ENCODE measurements at regions not wholly inside any gene's neighbourhood (a gene's known extent, or its start where the extent isn't known, plus 50 kb on each side); places are given as distances from the start of the nearest gene placed in this dataset.

DNA sequence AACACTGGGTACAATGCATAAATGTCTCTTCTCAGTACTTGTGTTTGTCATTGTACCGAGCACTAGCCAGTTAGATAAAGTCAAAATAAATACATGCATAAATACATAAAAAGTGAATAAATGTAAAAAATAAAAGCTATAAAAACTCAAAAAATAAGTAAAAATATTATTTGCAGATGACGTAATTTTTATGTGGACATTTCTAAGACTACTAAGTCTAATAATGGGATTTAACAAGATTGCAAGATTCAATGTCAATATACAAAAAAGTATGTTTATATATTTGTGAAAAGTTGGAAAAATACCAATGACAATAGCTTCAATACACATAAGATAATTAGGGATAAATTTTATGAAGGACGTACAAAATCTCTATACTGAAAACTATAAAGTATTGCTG is 639.6 kb downstream of the CBLN4 start:
- H3K9me3 Mint-ChIP-seq: peaks cover 13% of the 10 kb centered on the region
- TF ChIP-seq, protein P1, sequence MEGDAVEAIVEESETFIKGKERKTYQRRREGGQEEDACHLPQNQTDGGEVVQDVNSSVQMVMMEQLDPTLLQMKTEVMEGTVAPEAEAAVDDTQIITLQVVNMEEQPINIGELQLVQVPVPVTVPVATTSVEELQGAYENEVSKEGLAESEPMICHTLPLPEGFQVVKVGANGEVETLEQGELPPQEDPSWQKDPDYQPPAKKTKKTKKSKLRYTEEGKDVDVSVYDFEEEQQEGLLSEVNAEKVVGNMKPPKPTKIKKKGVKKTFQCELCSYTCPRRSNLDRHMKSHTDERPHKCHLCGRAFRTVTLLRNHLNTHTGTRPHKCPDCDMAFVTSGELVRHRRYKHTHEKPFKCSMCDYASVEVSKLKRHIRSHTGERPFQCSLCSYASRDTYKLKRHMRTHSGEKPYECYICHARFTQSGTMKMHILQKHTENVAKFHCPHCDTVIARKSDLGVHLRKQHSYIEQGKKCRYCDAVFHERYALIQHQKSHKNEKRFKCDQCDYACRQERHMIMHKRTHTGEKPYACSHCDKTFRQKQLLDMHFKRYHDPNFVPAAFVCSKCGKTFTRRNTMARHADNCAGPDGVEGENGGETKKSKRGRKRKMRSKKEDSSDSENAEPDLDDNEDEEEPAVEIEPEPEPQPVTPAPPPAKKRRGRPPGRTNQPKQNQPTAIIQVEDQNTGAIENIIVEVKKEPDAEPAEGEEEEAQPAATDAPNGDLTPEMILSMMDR (IDR thresholded peaks at IDR 0.05): no peak
- ChIA-PET CTCF (no interaction called here), POLR2A (no interaction called here)
- no peaks in the 10 kb centered on the region for H3K27me3 Mint-ChIP-seq
- no peak for ATAC-seq (ENCODE audit: low read depth)
- H3K4me3 Mint-ChIP-seq: no peak overlapping the region
- H3K4me1 Mint-ChIP-seq: no peaks in the 10 kb centered on the region
- intact Hi-C loops (cut with micrococcal nuclease): no loop called here
- H3K36me3 Mint-ChIP-seq (ENCODE audit: low read depth): no peaks in the 10 kb centered on the region
- no peak for DNase-seq
- no peak overlapping the region for H3K27ac Mint-ChIP-seq

DNA sequence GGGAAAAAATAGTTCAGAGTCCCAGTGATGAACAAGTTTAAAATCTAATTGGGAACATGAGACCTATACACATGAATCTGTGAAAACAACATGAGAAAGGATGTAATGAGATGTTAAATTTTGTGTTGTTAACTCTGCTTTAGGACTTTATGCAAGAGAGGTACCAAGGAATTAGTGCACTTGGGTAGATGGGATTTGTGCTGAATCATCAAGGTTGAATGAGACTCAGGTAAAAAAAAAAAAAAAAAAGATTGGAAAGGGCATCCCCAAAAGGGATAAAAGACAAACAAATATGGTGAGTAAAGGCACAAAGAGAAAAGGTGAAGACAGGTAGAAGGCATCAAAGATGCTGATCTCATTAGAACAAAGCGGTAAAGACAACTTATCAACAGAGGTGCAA is 644.4 kb downstream of the CBLN4 start:
- TF ChIP-seq, protein P1 (IDR thresholded peaks at IDR 0.05): no peak
- CTCF ChIA-PET: no interaction called here
- Mint-ChIP-seq H3K9me3 (peaks cover 14% of the 10 kb centered on the region), H3K27me3 (no peaks in the 10 kb centered on the region), H3K36me3 (ENCODE audit: low read depth) (no peaks in the 10 kb centered on the region), H3K4me3 (no peak overlapping the region), H3K27ac (no peak overlapping the region), H3K4me1 (no peaks in the 10 kb centered on the region)
- ATAC-seq (ENCODE audit: low read depth) (no peak), DNase-seq (no peak)
- intact Hi-C loops (cut with micrococcal nuclease): no loop called here
- POLR2A ChIA-PET: no interaction called here

DNA sequence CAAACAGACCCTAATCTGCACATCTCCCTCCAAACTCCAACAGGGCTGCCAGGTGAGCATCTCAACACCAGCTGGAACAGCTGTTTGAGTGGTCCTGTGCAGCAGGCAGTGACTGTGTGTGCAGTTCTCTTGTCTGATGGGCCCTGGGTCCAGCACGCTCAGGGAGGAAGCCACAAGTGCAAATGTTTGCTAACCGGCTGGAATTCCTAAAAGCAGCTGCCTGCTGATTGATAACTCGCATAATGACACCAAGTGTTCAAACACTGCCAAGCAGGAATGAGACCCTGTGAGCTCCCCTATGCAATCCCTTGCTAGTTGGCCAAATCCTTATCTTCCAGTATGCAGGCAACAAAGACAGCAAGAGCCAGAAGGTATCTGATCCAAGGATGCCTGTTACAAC is 650.6 kb downstream of the CBLN4 start:
- ChIA-PET POLR2A (no interaction called here), CTCF (no interaction called here)
- Mint-ChIP-seq H3K27me3 (no peaks in the 10 kb centered on the region), H3K4me1 (no peaks in the 10 kb centered on the region), H3K36me3 (ENCODE audit: low read depth) (no peaks in the 10 kb centered on the region), H3K27ac (no peak overlapping the region), H3K9me3 (peaks cover 6% of the 10 kb centered on the region), H3K4me3 (no peak overlapping the region)
- ATAC-seq (ENCODE audit: low read depth) (no peak), DNase-seq (no peak)
- intact Hi-C loops (cut with micrococcal nuclease): no loop called here
- TF ChIP-seq, protein P1 (IDR thresholded peaks at IDR 0.05): no peak

DNA sequence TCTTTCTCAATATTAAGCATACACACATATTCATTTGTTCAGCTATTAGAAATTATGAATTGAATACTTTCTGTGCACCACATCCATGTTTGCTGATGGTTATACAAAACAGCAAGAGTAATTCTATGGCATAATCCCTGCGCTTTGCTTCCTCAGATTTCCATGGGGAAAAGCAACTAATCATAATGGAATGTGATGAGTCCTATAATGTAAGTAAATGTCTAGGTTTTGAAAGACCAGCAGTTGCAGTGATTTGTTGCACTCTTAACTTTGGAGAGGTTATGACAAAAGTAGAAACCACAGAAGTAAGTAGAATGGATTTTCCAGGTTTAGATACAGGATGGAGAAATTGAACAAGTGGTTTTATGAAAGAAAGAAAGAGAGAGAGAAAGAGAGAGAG is 652.1 kb downstream of the CBLN4 start:
- ATAC-seq (ENCODE audit: low read depth): no peak
- CTCF ChIA-PET: no interaction called here
- intact Hi-C loops (cut with micrococcal nuclease): no loop called here
- TF ChIP-seq, protein P1 (IDR thresholded peaks at IDR 0.05): no peak
- Mint-ChIP-seq H3K4me1 (no peaks in the 10 kb centered on the region), H3K9me3 (peaks cover 3% of the 10 kb centered on the region), H3K4me3 (no peak overlapping the region), H3K36me3 (ENCODE audit: low read depth) (no peaks in the 10 kb centered on the region), H3K27ac (no peak overlapping the region), H3K27me3 (no peaks in the 10 kb centered on the region)
- POLR2A ChIA-PET: no interaction called here
- DNase-seq: no peak

DNA sequence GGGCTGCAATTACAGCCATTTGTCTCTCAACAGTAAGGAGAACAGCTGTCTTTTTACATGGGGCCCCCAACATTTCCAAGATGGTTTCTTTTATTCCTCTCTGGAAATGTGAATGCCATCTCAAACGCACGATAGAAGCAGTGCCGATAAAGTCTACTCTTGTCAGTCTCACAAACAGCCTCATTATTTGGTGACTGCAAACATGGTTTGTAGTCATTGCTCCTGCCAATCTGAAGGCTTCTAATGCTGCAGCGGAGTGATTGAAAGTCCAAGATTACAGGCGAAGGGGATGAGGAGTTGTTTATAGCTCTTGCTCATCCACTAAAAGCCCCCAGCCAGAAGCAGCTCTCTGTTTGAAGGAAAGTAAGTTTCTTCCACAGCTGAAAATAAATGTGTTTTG is 657.1 kb downstream of the CBLN4 start:
- TF ChIP-seq, protein P1 (IDR thresholded peaks at IDR 0.05): no peak
- no peaks in the 10 kb centered on the region for H3K27me3 Mint-ChIP-seq
- no peak overlapping the region for H3K27ac Mint-ChIP-seq
- ChIA-PET CTCF (no interaction called here), POLR2A (no interaction called here)
- H3K36me3 Mint-ChIP-seq (ENCODE audit: low read depth): no peaks in the 10 kb centered on the region
- no peak for DNase-seq
- H3K4me1 Mint-ChIP-seq: no peaks in the 10 kb centered on the region
- no peak overlapping the region for H3K4me3 Mint-ChIP-seq
- intact Hi-C loops (cut with micrococcal nuclease): no loop called here
- no peak for ATAC-seq (ENCODE audit: low read depth)
- peaks cover 4% of the 10 kb centered on the region for H3K9me3 Mint-ChIP-seq

Measured in activated B cell treated with CpG ODN at 0.5 μM for 24 hours (primary cell).